OCI-LY1 (cell line): ENCODE measurements at regions not wholly inside any gene's neighbourhood (a gene's known extent, or its start where the extent isn't known, plus 50 kb on each side); places are given as distances from the start of the nearest gene placed in this dataset.
"Not testable (repeated sequence)": the region's sequence is repeated elsewhere in the genome, so short reads cannot be mapped to it uniquely, and the experiment has no call there.

Experiments used
- CTCF ChIP-seq: fragments of 200-600 bp; sonication (generic), shearing (Covaris generic); IDR thresholded peaks from 2 replicates; pipeline ENCODE4 v1.5.1; 2017; ENCODE audit warnings: mild to moderate bottlenecking, antibody characterized with exemption, low read length, moderate library complexity, mixed read lengths
- EZH2 ChIP-seq: fragments of 200-600 bp; sonication (generic), shearing (Covaris generic); IDR thresholded peaks from 2 replicates; pipeline ENCODE4 v1.8.0; 2017; ENCODE audit warnings: borderline replicate concordance, mixed run types, mild to moderate bottlenecking, antibody characterized with exemption, low read length, moderate library complexity, mixed read lengths

- TF ChIP-seq CTCF, EZH2: not testable (repeated sequence)
Observed at GRCh38 chr18:968910-969309, 64.2 kb downstream of the ADCYAP1 start.
